ENCODE measurements at regions not wholly inside any gene's neighbourhood (a gene's known extent, or its start where the extent isn't known, plus 50 kb on each side); places are given as distances from the start of the nearest gene placed in this dataset.

DNA sequence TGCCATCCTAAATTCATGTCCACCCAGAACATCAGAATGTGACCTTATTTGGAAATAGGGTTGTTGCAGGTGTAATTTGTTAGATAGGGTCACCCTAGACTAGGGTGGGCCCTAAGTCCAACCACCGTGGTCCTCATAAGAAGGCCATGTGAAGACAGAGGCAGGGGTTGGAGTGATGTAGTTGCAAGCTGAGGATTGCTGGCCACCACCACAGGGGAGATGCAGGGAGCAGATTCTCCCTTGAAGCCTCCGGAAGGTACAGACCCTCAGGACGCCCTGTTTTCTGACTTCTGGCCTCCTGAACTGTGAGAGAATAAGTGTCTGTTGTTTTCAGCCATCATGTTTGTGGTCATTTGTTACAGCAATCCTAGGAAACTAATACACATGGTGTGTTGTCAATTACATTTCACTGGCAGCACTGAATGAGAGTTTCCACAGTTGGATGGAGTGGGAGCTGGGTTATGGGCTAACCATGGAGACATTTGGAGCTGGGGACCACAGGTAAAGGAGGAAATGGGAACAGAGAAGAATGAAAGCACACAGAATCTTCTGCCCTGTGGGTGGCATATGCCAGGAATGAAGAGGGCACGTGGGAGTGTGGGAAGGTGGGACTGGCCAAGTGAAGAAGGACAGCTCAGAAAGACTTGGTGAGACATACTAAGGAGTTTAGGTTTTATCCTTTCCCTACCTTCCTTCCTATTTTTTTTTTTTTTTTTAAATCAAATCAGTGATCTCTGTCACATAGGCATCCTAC is 266.0 kb downstream of the MYCN start:
- no peaks in the 10 kb centered on the region for H3K27me3 ChIP-seq (ENCODE audit: control insufficient read depth in 2 of 2, insufficient read depth in 2 of 2, low read length in 2 of 2)
- DNase-seq (no peak), ATAC-seq (no peak)
- intact Hi-C loops (cut with micrococcal nuclease) = no loop called here
- H3K4me1 ChIP-seq (ENCODE audit: control insufficient read depth in 2 of 2, insufficient read depth in 2 of 2, low read length in 2 of 2) = no peaks in the 10 kb centered on the region
- ChIA-PET CTCF (interaction anchor here (0.5 kb wide), 1 partner anchor 276 kb away, joined by 3 read pairs; no protein-coding TSS in a partner anchor), POLR2A (no interaction called here)
- H3K27me3 Mint-ChIP-seq = peaks cover 0 to 8% (median 0%) of the 10 kb centered on the region in 5 donors
- H3K27ac ChIP-seq (ENCODE audit: low read depth, low read length) = no peak overlapping the region
- H3K4me1 Mint-ChIP-seq = no peaks in the 10 kb centered on the region
- H3K36me3 Mint-ChIP-seq = no peaks in the 10 kb centered on the region
- H3K9me3 ChIP-seq (ENCODE audit: control insufficient read depth in 2 of 3, low read length in 3 of 3) = no peaks in the 10 kb centered on the region
- no peak overlapping the region for H3K4me3 ChIP-seq (ENCODE audit: low read length)
- H3K27ac Mint-ChIP-seq = no peak overlapping the region
- H3K4me3 Mint-ChIP-seq = no peak overlapping the region
- H3K9me3 Mint-ChIP-seq = peaks cover 0 to 9% (median 3%) of the 10 kb centered on the region in 11 donors
- H3K36me3 ChIP-seq (ENCODE audit: control insufficient read depth in 2 of 3, insufficient read depth in 3 of 3, low read length in 3 of 3) = no peaks in the 10 kb centered on the region

DNA sequence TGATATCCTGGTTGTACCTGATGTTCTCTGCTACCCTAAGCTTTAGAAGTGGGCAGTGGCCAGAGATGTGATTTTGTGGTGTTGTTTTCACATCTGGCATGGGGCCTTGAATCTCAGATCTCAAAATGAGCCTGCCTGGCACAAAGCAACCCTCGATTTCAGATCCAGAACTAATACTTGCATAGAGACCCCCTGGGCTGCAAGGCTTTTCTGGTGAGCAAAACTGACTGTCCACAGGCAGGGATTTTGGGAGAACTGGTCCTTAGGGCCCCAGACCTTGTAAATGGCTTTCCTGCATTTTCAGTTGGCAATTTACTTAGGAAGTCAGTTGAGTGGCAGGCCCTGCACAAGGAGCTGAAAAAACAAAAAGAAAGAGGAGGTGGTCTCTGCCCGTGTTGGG is 265.3 kb downstream of the MYCN start:
- Mint-ChIP-seq H3K4me3 (no peak overlapping the region), H3K27ac (no peak overlapping the region)

DNA sequence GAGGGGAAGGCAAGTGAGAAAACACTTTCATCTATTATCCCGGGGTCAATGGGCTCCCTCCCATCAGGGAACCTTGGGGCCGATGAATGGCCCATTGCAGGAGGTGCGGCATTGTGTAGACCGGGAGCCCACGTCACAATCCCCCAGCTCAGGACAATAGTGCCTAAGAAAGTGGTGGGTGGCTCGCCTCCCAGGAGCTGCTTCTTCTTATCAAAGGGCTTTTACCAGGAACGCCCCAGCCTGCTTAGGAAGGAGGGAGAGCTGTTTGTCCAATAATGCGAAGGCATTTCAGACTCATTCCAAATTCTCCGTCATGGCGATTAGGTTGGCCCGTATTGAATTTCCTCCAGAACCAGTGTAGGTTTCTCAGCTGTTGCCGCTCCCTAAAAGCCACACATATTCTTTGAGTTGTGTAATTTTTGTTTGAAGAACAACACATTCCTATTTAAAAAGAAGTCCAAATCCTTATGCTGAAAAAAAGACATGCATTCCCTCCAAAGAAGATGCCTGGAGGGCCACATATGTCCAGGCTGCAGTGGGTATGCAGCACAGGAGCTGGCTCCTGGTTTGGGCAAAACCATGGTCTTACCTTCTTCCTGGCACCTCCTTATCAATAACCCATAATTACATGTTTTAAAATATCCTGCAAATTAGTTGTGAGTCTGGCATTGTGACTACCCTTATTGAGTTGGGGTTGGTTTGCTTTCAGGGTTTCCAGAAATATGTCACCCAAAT is 264.7 kb downstream of the MYCN start:
- H3K4me1 Mint-ChIP-seq = no peaks in the 10 kb centered on the region
- intact Hi-C loops (cut with micrococcal nuclease) = no loop called here
- H3K27me3 Mint-ChIP-seq = peaks cover 0 to 8% (median 0%) of the 10 kb centered on the region in 5 donors
- Histone ChIP-seq H3K27ac (ENCODE audit: low read depth, low read length) (no peak overlapping the region), H3K4me3 (ENCODE audit: low read length) (no peak overlapping the region), H3K36me3 (ENCODE audit: control insufficient read depth in 2 of 3, insufficient read depth in 3 of 3, low read length in 3 of 3) (no peaks in the 10 kb centered on the region), H3K27me3 (ENCODE audit: control insufficient read depth in 2 of 2, insufficient read depth in 2 of 2, low read length in 2 of 2) (no peaks in the 10 kb centered on the region), H3K4me1 (ENCODE audit: control insufficient read depth in 2 of 2, insufficient read depth in 2 of 2, low read length in 2 of 2) (no peaks in the 10 kb centered on the region), H3K9me3 (ENCODE audit: control insufficient read depth in 2 of 3, low read length in 3 of 3) (no peaks in the 10 kb centered on the region)
- no peak for DNase-seq
- ChIA-PET POLR2A (no interaction called here), CTCF (no interaction called here)
- peaks cover 0 to 9% (median 3%) of the 10 kb centered on the region in 11 donors for H3K9me3 Mint-ChIP-seq
- ATAC-seq = no peak
- no peak overlapping the region for H3K27ac Mint-ChIP-seq
- no peak overlapping the region for H3K4me3 Mint-ChIP-seq
- no peaks in the 10 kb centered on the region for H3K36me3 Mint-ChIP-seq

More for the DNA sequence above, 265.3 kb downstream of the MYCN start:
- intact Hi-C loops (cut with micrococcal nuclease) = no loop called here
- Histone ChIP-seq H3K36me3 (ENCODE audit: control insufficient read depth in 2 of 3, insufficient read depth in 3 of 3, low read length in 3 of 3) (no peaks in the 10 kb centered on the region), H3K4me3 (ENCODE audit: low read length) (no peak overlapping the region), H3K9me3 (ENCODE audit: control insufficient read depth in 2 of 3, low read length in 3 of 3) (no peaks in the 10 kb centered on the region), H3K27me3 (ENCODE audit: control insufficient read depth in 2 of 2, insufficient read depth in 2 of 2, low read length in 2 of 2) (no peaks in the 10 kb centered on the region), H3K4me1 (ENCODE audit: control insufficient read depth in 2 of 2, insufficient read depth in 2 of 2, low read length in 2 of 2) (no peaks in the 10 kb centered on the region), H3K27ac (ENCODE audit: low read depth, low read length) (no peak overlapping the region)
- Mint-ChIP-seq H3K36me3 (no peaks in the 10 kb centered on the region), H3K9me3 (peaks cover 0 to 9% (median 3%) of the 10 kb centered on the region in 11 donors), H3K27me3 (peaks cover 0 to 8% (median 0%) of the 10 kb centered on the region in 5 donors), H3K4me1 (no peaks in the 10 kb centered on the region)
- ATAC-seq (no peak), DNase-seq (no peak)
- ChIA-PET CTCF (no interaction called here), POLR2A (no interaction called here)

DNA sequence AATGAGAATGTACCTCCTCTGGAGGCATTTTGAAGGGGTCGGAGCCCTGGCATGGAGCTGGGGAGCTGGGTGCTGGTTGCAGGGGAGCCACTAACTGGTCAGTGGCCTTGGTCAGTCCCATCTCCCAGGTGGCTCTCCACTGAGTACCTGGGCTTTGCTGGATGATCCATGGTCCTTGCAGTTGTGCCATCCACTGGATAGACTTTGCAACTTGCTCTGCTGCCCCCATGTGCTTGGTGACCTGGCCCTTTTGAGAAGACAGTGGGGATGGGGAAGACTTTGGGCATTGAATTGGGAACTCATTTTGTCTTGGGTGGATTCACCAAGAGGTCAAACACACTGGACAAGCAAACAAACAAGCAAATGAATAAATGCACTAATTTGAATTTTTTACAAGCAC is 263.9 kb downstream of the MYCN start:
- H3K27ac ChIP-seq (ENCODE audit: low read depth, low read length) = no peak overlapping the region
- peaks cover 0 to 8% (median 0%) of the 10 kb centered on the region in 5 donors for H3K27me3 Mint-ChIP-seq
- H3K4me3 Mint-ChIP-seq = no peak overlapping the region
- ChIA-PET CTCF (no interaction called here), POLR2A (no interaction called here)
- no peaks in the 10 kb centered on the region for H3K27me3 ChIP-seq (ENCODE audit: control insufficient read depth in 2 of 2, insufficient read depth in 2 of 2, low read length in 2 of 2)
- intact Hi-C loops (cut with micrococcal nuclease) = no loop called here
- peaks cover 0 to 9% (median 3%) of the 10 kb centered on the region in 11 donors for H3K9me3 Mint-ChIP-seq
- H3K4me1 Mint-ChIP-seq = no peaks in the 10 kb centered on the region
- H3K36me3 ChIP-seq (ENCODE audit: control insufficient read depth in 2 of 3, insufficient read depth in 3 of 3, low read length in 3 of 3) = no peaks in the 10 kb centered on the region
- H3K4me3 ChIP-seq (ENCODE audit: low read length) = no peak overlapping the region
- no peaks in the 10 kb centered on the region for H3K36me3 Mint-ChIP-seq
- DNase-seq (no peak), ATAC-seq (no peak)
- no peaks in the 10 kb centered on the region for H3K4me1 ChIP-seq (ENCODE audit: control insufficient read depth in 2 of 2, insufficient read depth in 2 of 2, low read length in 2 of 2)
- H3K27ac Mint-ChIP-seq = no peak overlapping the region
- H3K9me3 ChIP-seq (ENCODE audit: control insufficient read depth in 2 of 3, low read length in 3 of 3) = no peaks in the 10 kb centered on the region

DNA sequence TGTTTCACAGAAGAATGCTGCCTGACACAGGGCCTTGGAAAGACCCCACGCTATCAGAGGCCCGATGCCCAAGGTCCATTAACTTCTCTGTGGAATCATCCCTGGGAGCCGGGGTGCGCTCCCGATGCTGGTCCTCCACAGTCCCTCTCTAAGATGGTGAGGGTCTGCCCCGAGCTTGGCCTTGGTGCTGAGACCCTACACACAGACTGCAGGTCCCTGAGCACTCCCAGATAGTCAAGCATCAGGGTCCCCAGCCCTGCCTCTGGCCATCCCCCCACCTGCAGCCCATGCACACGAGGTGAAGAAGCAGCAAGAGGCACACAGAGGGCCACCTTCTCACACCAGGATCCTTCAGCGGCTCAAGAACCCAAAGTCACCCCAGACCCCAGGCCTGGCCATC is 263.3 kb downstream of the MYCN start:
- H3K36me3 Mint-ChIP-seq = no peaks in the 10 kb centered on the region
- peaks cover 0 to 8% (median 0%) of the 10 kb centered on the region in 5 donors for H3K27me3 Mint-ChIP-seq
- peak overlapping the region in 1 of 10 donors; percentile 19 for H3K4me3 Mint-ChIP-seq
- Histone ChIP-seq H3K4me3 (ENCODE audit: low read length) (no peak overlapping the region), H3K27me3 (ENCODE audit: control insufficient read depth in 2 of 2, insufficient read depth in 2 of 2, low read length in 2 of 2) (no peaks in the 10 kb centered on the region), H3K27ac (ENCODE audit: low read depth, low read length) (no peak overlapping the region), H3K4me1 (ENCODE audit: control insufficient read depth in 2 of 2, insufficient read depth in 2 of 2, low read length in 2 of 2) (no peaks in the 10 kb centered on the region), H3K9me3 (ENCODE audit: control insufficient read depth in 2 of 3, low read length in 3 of 3) (no peaks in the 10 kb centered on the region), H3K36me3 (ENCODE audit: control insufficient read depth in 2 of 3, insufficient read depth in 3 of 3, low read length in 3 of 3) (no peaks in the 10 kb centered on the region)
- peaks cover 0 to 9% (median 3%) of the 10 kb centered on the region in 11 donors for H3K9me3 Mint-ChIP-seq
- H3K4me1 Mint-ChIP-seq = no peaks in the 10 kb centered on the region
- POLR2A ChIA-PET = no interaction called here
- no peak for DNase-seq
- CTCF ChIA-PET = no interaction called here
- no peak overlapping the region for H3K27ac Mint-ChIP-seq
- no peak for ATAC-seq
- intact Hi-C loops (cut with micrococcal nuclease) = no loop called here

DNA sequence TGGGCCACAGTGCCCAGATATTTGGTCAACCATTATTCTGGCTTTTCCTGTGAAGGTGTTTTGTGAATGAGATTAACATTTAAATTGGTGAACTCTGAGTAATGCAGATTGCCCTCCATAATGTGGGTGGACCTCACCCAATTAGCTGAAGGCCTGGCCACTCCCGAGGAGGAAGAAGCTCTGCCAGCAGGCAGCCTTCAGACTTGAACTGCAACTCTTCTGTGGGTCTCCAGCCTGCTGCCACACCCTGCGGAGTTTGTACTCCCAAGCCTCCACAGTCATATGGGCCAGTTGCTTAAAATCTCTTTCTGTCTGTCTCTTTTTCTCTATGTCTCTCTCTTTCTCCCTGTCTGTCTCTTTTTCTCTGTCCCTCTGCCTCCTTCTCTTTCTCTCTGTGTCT is 262.7 kb downstream of the MYCN start:
- H3K36me3 Mint-ChIP-seq = no peaks in the 10 kb centered on the region
- intact Hi-C loops (cut with micrococcal nuclease) = no loop called here
- peaks cover 0 to 8% (median 0%) of the 10 kb centered on the region in 5 donors for H3K27me3 Mint-ChIP-seq

More for the DNA sequence above, 262.7 kb downstream of the MYCN start:
- Histone ChIP-seq H3K4me3 (ENCODE audit: low read length) (no peak overlapping the region), H3K27me3 (ENCODE audit: control insufficient read depth in 2 of 2, insufficient read depth in 2 of 2, low read length in 2 of 2) (no peaks in the 10 kb centered on the region), H3K9me3 (ENCODE audit: control insufficient read depth in 2 of 3, low read length in 3 of 3) (no peaks in the 10 kb centered on the region), H3K27ac (ENCODE audit: low read depth, low read length) (no peak overlapping the region), H3K4me1 (ENCODE audit: control insufficient read depth in 2 of 2, insufficient read depth in 2 of 2, low read length in 2 of 2) (no peaks in the 10 kb centered on the region), H3K36me3 (ENCODE audit: control insufficient read depth in 2 of 3, insufficient read depth in 3 of 3, low read length in 3 of 3) (no peaks in the 10 kb centered on the region)
- DNase-seq = no peak
- CTCF ChIA-PET = no interaction called here
- no peak for ATAC-seq
- H3K27ac Mint-ChIP-seq = no peak overlapping the region
- no peaks in the 10 kb centered on the region for H3K4me1 Mint-ChIP-seq
- H3K4me3 Mint-ChIP-seq = no peak overlapping the region
- POLR2A ChIA-PET = no interaction called here
- peaks cover 0 to 6% (median 0%) of the 10 kb centered on the region in 11 donors for H3K9me3 Mint-ChIP-seq

All from naive thymus-derived CD4-positive, alpha-beta T cell (primary cell).